DND-41 (cell line): ENCODE measurements at regions not wholly inside any gene's neighbourhood (a gene's known extent, or its start where the extent isn't known, plus 50 kb on each side); places are given as distances from the start of the nearest gene placed in this dataset.

Experiments
- EZH2 ChIP-seq: IDR thresholded peaks from 3 replicates; pipeline ENCODE4 v1.6.1; 2012; ENCODE audit warnings: borderline replicate concordance, low read depth, mild to moderate bottlenecking, moderate library complexity, low read length, inconsistent platforms; ENCODE audit not compliant: severe bottlenecking
- TF ChIP-seq, protein P1 (sequence below): IDR thresholded peaks from 2 replicates; pipeline ENCODE4 v1.5.1; 2012; ENCODE audit warnings: borderline replicate concordance, low read length, moderate library complexity, mild to moderate bottlenecking; ENCODE audit not compliant: poor library complexity, severe bottlenecking; ENCODE audit errors: extremely low read depth

DNA sequence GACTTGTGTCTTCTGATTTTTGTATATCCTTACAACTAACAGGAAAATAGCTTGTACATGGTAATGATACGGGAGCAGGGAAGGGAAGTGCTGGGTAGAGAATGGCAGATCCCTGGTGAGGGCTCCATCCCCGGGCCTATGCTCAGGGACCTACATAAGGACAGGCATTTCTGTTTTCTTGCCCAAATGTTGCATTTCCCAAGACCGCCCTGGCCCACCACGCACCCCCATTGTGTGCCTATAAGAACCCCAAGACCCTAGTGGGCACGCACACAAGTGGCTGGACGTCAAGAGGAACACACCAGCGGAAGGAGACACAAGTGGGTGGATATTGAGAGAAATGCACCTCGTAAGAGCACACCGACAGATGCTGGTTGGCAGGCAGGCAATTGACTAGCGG, 616.3 kb upstream of the MAN1A1 start:
- TF ChIP-seq, protein P1, sequence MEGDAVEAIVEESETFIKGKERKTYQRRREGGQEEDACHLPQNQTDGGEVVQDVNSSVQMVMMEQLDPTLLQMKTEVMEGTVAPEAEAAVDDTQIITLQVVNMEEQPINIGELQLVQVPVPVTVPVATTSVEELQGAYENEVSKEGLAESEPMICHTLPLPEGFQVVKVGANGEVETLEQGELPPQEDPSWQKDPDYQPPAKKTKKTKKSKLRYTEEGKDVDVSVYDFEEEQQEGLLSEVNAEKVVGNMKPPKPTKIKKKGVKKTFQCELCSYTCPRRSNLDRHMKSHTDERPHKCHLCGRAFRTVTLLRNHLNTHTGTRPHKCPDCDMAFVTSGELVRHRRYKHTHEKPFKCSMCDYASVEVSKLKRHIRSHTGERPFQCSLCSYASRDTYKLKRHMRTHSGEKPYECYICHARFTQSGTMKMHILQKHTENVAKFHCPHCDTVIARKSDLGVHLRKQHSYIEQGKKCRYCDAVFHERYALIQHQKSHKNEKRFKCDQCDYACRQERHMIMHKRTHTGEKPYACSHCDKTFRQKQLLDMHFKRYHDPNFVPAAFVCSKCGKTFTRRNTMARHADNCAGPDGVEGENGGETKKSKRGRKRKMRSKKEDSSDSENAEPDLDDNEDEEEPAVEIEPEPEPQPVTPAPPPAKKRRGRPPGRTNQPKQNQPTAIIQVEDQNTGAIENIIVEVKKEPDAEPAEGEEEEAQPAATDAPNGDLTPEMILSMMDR = no peak
- TF ChIP-seq EZH2 = no peak
